Calu3 (cell line): ENCODE measurements at regions not wholly inside any gene's neighbourhood (a gene's known extent, or its start where the extent isn't known, plus 50 kb on each side); places are given as distances from the start of the nearest gene placed in this dataset.

Experiments
- BruUV-seq: library from RNA; stranded (reverse); fragments of 400-500 nt; replicated peaks from 2 replicates; lab custom pipeline; 2021; lab: Mats Ljungman, UMichigan
- CTCF ChIA-PET: fragments of 300-600 bp; sonication (Branson Sonifier 250); formaldehyde crosslinking; loops from one replicate; lab custom pipeline; 2022; ENCODE audit warnings: antibody characterized with exemption; lab: Charles Lee
- DNase-seq: peaks from one replicate; pipeline ENCODE4 v3.0.0; 2022
- H3K27ac Mint-ChIP-seq: one replicate; pipeline ENCODE4 v1.8.0; 2022; ENCODE audit warnings: mixed read lengths; ENCODE audit not compliant: unreplicated experiment
- H3K27me3 Mint-ChIP-seq: one replicate; pipeline ENCODE4 v1.8.0; 2022; ENCODE audit warnings: mixed read lengths; ENCODE audit not compliant: unreplicated experiment
- H3K36me3 Mint-ChIP-seq: one replicate; pipeline ENCODE4 v1.8.0; 2022; ENCODE audit warnings: mild to moderate bottlenecking, moderate library complexity, mixed read lengths; ENCODE audit not compliant: insufficient read depth, unreplicated experiment
- H3K4me1 Mint-ChIP-seq: one replicate; pipeline ENCODE4 v1.8.0; 2022; ENCODE audit warnings: mild to moderate bottlenecking, low read depth, mixed read lengths; ENCODE audit not compliant: unreplicated experiment
- H3K4me3 Mint-ChIP-seq: one replicate; pipeline ENCODE4 v1.8.0; 2022; ENCODE audit warnings: mild to moderate bottlenecking, low read depth, moderate library complexity, mixed read lengths; ENCODE audit not compliant: unreplicated experiment
- H3K9me3 Mint-ChIP-seq: one replicate; pipeline ENCODE4 v1.8.0; 2022; ENCODE audit warnings: low read depth, mixed read lengths; ENCODE audit not compliant: unreplicated experiment
- intact Hi-C: fragments of 100-400 bp; cut with micrococcal nuclease; formaldehyde crosslinking; loops from one replicate; pipeline ENCODE4 v1.10.0; 2022; ENCODE audit not compliant: unreplicated experiment
- TF ChIP-seq, protein P1 (sequence below): fragments of 200-600 bp; IDR thresholded peaks from one replicate; pipeline ENCODE4 v1.8.0; 2022; ENCODE audit warnings: antibody characterized with exemption; ENCODE audit not compliant: unreplicated experiment

DNA sequence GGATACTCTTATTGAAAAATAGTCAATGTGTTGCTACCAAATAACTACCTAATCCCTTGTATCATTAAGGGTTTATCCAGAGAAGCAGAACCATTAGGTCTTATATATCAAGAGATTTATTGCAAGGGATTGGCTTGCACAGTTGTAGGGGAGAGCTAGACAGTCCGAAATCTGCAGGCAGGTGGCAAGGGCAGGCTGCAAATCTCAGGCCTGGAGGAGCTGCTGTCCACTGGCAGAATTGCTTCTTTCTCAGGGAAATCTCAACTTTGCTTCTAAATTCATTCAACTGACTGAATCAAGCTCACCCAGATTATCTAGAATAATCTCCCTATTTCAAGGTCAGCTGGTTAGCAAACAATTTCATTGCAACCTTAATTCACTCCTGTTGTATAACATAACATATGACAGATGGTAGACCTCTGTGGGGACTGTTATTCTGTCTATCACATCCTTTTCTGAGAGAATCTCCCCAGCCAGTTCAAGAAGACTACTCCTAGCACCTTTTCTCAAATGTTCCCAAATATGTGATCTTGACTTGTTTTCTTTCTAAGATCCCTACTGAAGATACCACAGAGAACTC is 194.2 kb downstream of the NHLRC3 start:
- no peaks in the 10 kb centered on the region for H3K9me3 Mint-ChIP-seq
- TF ChIP-seq, protein P1, sequence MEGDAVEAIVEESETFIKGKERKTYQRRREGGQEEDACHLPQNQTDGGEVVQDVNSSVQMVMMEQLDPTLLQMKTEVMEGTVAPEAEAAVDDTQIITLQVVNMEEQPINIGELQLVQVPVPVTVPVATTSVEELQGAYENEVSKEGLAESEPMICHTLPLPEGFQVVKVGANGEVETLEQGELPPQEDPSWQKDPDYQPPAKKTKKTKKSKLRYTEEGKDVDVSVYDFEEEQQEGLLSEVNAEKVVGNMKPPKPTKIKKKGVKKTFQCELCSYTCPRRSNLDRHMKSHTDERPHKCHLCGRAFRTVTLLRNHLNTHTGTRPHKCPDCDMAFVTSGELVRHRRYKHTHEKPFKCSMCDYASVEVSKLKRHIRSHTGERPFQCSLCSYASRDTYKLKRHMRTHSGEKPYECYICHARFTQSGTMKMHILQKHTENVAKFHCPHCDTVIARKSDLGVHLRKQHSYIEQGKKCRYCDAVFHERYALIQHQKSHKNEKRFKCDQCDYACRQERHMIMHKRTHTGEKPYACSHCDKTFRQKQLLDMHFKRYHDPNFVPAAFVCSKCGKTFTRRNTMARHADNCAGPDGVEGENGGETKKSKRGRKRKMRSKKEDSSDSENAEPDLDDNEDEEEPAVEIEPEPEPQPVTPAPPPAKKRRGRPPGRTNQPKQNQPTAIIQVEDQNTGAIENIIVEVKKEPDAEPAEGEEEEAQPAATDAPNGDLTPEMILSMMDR, result no peak
- H3K27me3 Mint-ChIP-seq, result peaks cover 63% of the 10 kb centered on the region
- no TSS peak for BruUV-seq
- intact Hi-C loops, result no loop called here
- DNase-seq, result no peak
- no peak overlapping the region for H3K27ac Mint-ChIP-seq
- H3K4me1 Mint-ChIP-seq, result no peaks in the 10 kb centered on the region
- H3K36me3 Mint-ChIP-seq, result no peaks in the 10 kb centered on the region
- H3K4me3 Mint-ChIP-seq, result no peak overlapping the region
- CTCF ChIA-PET, result no interaction called here

DNA sequence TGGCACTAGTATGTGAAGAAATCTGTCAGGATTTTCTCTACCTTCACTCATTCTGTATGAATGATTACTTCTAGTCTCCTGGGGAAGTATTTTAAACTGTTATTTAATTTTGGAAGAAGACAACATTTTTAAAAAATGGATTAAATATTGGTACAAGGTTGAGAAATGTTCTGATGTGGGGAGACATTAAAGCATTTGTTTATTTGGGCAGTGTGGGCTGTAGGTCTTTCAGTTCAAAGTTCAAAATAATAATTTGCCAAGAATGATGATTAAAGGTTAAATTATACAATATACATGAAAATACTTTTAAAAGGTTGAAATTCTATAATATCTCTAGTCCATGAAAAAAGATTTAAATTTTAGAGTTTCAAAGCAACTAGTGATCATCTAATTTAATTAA is 194.7 kb downstream of the NHLRC3 start:
- no TSS peak for BruUV-seq
- intact Hi-C loops, result no loop called here
- TF ChIP-seq, protein P1, result no peak

DNA sequence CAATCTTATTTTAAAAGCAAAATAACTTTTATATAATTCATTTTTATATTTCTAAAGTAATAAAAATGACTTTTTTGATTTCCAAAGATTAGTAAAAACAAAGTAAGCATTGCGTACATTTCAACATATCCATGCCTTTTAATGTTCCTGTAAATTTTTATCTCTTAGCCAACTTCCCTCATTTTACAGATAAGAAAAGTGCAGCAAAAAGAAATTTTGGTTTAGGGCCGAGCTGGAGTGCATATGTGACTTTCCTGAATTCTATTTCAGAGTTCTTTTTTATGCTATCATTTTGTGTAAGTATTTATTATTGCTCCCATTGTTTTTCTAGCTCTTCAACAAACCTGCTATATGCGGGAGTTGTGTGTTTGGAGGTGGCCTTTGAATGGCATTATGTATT is 195.3 kb downstream of the NHLRC3 start:
- H3K4me3 Mint-ChIP-seq, result no peak overlapping the region
- intact Hi-C loops, result no loop called here
- TF ChIP-seq, protein P1, result no peak

More for the DNA sequence above, 194.7 kb downstream of the NHLRC3 start:
- Mint-ChIP-seq H3K27me3 (peaks cover 68% of the 10 kb centered on the region), H3K4me3 (no peak overlapping the region), H3K4me1 (no peaks in the 10 kb centered on the region), H3K27ac (no peak overlapping the region), H3K36me3 (no peaks in the 10 kb centered on the region), H3K9me3 (no peaks in the 10 kb centered on the region)
- CTCF ChIA-PET, result no interaction called here
- no peak for DNase-seq

DNA sequence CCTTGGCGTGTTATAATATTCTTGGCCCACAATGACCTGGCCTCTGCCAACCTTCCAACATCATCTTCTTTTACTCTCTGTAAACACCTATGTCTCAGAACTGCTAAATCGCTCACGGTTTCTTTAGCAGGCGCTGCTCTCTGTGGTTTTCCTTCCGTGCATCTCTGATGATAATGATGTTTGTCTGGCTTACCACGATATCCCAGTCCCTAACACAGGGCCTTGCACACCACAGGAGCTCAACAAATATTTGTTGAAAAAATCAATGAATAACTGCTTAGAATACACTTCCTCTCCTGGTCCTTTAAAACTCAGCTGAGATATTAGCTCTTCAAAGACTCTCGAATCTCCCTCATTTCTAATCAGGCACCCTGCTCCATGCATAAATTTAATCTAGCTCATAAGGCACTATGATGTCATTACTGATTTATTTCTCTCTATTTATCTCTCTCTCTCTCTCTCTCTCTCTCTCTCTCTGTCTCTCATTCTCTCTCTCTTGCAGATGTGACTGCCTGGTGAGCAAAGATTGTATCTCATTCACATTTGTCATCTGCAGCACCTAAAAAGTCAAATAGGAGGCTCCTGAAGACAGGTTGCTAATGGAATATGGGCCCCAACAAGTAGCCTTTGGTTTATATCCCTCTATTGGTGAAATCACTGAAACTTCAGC is 206.4 kb downstream of the NHLRC3 start:
- CTCF ChIA-PET, result no interaction called here
- Mint-ChIP-seq H3K27me3 (peaks cover 54% of the 10 kb centered on the region), H3K36me3 (no peaks in the 10 kb centered on the region), H3K9me3 (no peaks in the 10 kb centered on the region), H3K27ac (no peak overlapping the region), H3K4me1 (peaks cover 8% of the 10 kb centered on the region), H3K4me3 (no peak overlapping the region)
- DNase-seq, result no peak
- intact Hi-C loops, result no loop called here
- no TSS peak for BruUV-seq
- TF ChIP-seq, protein P1, result no peak

More for the DNA sequence above, 195.3 kb downstream of the NHLRC3 start:
- Mint-ChIP-seq H3K27ac (no peak overlapping the region), H3K27me3 (peaks cover 73% of the 10 kb centered on the region), H3K9me3 (no peaks in the 10 kb centered on the region), H3K4me1 (no peaks in the 10 kb centered on the region), H3K36me3 (no peaks in the 10 kb centered on the region)
- no TSS peak for BruUV-seq
- DNase-seq, result no peak
- CTCF ChIA-PET, result no interaction called here
